NCI-H2081 treated with DMSO at 0.1 percent for 48 hours (cell line): ENCODE measurements at regions not wholly inside any gene's neighbourhood (a gene's known extent, or its start where the extent isn't known, plus 50 kb on each side); places are given as distances from the start of the nearest gene placed in this dataset.
A peak's percentile ranks its signal among the peaks of the same experiment; 100 is the strongest.
"Not testable (repeated sequence)": the region's sequence is repeated elsewhere in the genome, so short reads cannot be mapped to it uniquely, and the experiment has no call there.

Source experiments
- DNase-seq: peaks from one replicate; lab custom pipeline; 2025; lab: John Stamatoyannopoulos, UW

- DNase-seq = no peak
These were observed 196.9 kb downstream of the TM9SF2 start for GRCh38 chr13:99698010-99698815.

DNA sequence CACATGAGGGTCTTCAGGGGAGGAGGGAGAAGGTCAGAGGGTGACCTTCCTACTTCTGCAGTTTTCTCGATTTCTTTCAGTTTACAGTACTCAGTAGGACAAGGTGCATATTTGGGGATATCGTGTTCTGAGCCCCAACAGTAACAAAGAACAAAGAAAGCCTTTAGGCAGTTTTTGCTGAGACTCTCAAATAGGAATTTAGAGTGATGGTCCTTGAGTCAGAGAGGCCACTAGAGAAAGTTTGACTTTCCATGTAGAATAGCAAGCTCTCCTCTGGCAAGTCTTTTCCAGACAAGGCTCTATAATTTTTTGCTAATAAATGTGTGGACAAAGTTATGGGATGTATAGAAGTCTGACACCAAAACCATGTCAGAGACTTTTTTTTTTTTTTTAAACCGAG, 194.6 kb downstream of the TM9SF2 start:
- DNase-seq = no peak

- DNase-seq = no peak
These were observed 192.8 kb downstream of the TM9SF2 start for GRCh38 chr13:99693852-99694611.

GRCh38 chr13:99693351-99693750, 192.1 kb downstream of the TM9SF2 start:
- no peak for DNase-seq

- DNase-seq = no peak
These were observed 191.6 kb downstream of the TM9SF2 start for GRCh38 chr13:99692854-99693253.

DNA sequence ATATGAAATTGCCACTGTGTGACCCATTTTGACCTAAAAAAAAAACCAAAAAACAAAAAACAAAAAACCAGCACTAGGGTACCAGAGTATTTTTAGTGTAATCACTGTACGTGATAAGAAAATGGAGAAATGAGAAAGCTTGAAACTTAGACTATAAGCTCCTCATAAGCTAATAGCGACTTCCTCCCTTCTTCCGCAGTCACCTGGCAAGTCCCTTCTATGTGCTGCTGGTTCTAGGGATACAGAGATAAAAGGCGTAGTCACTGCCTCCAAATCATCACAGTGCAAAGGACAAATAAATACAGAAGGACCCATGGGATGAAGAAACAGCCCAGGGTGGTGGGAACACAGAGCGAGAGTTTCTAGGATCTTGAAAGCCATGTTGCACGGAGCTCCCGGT, 190.3 kb downstream of the TM9SF2 start:
- no peak for DNase-seq

- DNase-seq = no peak
These were observed 189.3 kb downstream of the TM9SF2 start for GRCh38 chr13:99690426-99691174.

GRCh38 chr13:99689955-99690354, 188.7 kb downstream of the TM9SF2 start:
- DNase-seq = no peak

GRCh38 chr13:99688776-99689175, 187.5 kb downstream of the TM9SF2 start:
- DNase-seq = no peak

GRCh38 chr13:99687723-99688397, 186.6 kb downstream of the TM9SF2 start:
- no peak for DNase-seq

DNA sequence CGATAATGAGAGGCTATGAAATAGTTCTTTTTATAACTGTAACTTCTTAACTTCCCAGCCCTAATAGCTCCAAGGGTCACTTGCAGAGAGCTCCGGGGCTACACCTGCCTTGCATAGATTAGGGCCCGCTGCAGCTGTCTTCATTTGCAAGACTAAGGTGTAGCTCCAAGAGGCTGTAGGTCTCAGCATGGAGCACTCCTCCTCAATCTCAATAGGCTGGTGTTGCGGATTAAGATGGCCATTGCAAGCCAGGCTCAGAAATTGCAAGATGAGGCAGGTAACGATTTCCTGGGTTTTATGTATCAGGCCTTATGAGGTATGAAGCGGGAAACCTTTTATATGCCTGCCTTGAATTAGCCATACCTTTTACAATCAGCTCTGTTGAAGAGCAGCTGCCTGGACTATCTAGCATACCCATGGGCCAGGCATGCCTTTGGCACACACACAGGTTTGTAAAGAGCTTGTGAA, 185.7 kb downstream of the TM9SF2 start:
- DNase-seq = no peak

DNA sequence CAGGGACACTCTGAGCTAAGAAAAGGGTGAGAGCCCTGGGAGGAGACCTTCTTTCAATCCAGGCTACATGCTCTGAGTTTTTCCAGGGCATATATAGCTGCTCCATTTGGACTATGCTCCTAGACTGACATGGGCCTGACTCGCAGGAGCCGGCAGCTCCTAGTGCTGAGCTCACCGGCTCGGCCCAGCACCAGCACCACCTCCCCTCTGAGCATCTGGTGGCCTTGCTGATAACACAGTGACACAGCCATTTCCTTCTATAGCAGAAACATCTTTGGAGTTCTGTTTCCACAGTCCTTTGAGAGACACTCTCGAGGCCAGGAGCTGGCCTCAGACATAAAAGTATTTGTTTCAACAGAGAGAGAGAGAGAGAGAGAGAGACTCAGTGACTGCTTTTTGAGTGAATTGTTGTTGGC, 184.9 kb downstream of the TM9SF2 start:
- DNase-seq = no peak

GRCh38 chr13:99681695-99682094, 180.4 kb downstream of the TM9SF2 start:
- no peak for DNase-seq

DNA sequence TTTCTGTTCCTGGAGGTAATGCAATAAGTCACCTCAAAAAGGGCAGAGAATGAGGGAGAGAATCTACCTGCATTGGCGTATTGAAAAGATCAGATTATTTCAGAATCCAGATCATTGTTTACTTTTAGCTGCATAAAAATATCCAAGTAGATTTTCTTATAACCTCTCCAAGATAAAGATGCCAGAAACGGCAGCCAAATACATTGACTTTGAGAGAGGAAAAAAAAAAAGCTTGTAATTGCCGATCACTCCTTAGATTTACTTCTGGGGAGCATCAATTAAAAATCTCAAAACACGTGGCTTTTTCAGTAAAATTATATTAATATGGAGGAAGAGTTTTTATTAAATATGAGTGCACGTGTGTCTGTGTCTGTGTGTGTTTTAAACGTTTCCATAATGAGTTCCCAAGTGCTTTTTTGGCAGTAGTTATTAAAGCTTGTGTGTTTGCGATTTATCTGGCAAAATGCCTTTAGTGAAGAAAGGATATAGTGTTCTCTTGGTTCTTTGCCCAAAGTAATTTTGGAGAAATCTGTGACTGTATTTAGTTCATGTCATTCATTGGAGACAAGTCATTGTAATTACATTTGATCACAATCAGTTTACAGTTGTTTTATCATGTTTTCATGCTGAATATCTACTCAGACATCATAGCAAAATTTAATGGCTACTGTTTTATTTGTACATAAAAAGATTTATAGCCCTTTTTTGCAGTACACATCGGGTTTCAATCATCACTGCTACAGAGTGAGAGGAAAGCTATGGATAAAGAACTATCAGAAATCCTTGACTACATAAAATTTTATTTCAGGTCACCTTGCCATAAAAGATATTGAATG, 176.1 kb downstream of the TM9SF2 start:
- peak; percentile 97 for DNase-seq

DNA sequence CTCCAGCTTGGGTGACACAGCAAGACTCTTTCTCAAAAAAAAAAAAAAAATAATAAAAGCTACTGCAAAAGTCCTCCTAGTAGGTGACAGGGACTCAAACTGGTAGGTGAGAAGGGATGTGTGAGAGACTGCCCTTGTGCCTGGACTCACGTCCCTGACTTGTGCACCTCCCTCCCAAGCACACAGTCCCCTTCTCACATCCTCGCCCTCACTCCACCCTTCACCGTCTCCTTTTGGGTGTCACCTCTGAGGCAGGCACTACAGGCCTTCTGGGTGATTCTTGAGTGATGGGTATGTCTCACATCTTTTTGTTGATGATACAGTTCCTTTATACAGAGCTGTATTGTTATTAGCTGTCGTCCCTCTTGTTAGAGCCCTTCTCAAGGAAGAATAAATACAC, 170.5 kb downstream of the TM9SF2 start:
- no peak for DNase-seq

GRCh38 chr13:99669096-99669495, 167.8 kb downstream of the TM9SF2 start:
- not testable (repeated sequence) for DNase-seq

- DNase-seq = no peak
These were observed 165.0 kb downstream of the TM9SF2 start for GRCh38 chr13:99666146-99666805.

DNA sequence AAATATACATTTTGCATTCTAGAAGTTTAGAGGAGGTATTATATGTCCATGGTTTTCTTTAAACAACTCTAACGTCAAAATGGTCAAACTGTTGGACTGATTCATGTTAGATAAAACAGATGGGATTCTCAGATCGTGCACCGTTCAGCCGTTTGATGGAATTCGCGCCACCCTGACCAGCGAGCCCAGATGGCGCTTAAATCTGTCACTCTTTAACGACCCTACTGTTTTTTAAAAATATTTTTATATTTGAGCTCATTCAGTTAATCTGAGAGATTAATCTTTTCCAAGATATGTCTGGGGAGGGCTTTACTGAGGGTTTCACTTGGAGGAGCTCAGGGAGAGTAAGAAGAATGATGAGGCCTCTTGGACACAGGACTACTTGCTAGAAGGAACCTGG, 164.4 kb downstream of the TM9SF2 start:
- DNase-seq = no peak

GRCh38 chr13:99663908-99664307, 162.6 kb downstream of the TM9SF2 start:
- no peak for DNase-seq

GRCh38 chr13:99663185-99663825, 162.0 kb downstream of the TM9SF2 start:
- DNase-seq = no peak
